ENCODE measurements at regions not wholly inside any gene's neighbourhood (a gene's known extent, or its start where the extent isn't known, plus 50 kb on each side); places are given as distances from the start of the nearest gene placed in this dataset.

DNA sequence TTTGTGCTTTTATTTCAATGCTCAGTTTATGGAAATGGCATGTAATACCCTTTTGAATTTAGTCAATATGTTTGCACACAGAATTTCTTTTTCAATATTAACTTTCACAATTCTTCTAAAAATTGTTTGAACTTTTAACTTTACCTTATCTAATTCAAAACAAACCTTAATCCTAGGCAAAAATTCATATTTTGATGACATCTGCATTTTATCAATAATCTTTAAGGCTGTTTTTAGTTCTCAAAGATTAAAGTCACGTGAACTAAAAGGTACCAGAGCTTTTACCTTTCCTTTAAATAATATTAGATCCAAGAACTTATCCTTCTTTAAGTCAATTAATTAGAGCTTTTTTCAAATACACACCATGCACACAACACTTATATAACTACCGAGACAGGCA, 218.9 kb upstream of the NCAM2 start:
- TF ChIP-seq, protein P1, sequence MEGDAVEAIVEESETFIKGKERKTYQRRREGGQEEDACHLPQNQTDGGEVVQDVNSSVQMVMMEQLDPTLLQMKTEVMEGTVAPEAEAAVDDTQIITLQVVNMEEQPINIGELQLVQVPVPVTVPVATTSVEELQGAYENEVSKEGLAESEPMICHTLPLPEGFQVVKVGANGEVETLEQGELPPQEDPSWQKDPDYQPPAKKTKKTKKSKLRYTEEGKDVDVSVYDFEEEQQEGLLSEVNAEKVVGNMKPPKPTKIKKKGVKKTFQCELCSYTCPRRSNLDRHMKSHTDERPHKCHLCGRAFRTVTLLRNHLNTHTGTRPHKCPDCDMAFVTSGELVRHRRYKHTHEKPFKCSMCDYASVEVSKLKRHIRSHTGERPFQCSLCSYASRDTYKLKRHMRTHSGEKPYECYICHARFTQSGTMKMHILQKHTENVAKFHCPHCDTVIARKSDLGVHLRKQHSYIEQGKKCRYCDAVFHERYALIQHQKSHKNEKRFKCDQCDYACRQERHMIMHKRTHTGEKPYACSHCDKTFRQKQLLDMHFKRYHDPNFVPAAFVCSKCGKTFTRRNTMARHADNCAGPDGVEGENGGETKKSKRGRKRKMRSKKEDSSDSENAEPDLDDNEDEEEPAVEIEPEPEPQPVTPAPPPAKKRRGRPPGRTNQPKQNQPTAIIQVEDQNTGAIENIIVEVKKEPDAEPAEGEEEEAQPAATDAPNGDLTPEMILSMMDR (IDR thresholded peaks at IDR 0.05), result no peak
- peaks cover 17% of the 10 kb centered on the region for H3K9me3 ChIP-seq
- DNase-seq (no peak), ATAC-seq (no peak)
- no peaks in the 10 kb centered on the region for H3K36me3 ChIP-seq (ENCODE audit: low read depth)
- H3K4me3 ChIP-seq, result no peak overlapping the region
- intact Hi-C loops (cut with DNase I, micrococcal nuclease), result no loop called here
- no peaks in the 10 kb centered on the region for H3K4me1 ChIP-seq (ENCODE audit: low read depth)

DNA sequence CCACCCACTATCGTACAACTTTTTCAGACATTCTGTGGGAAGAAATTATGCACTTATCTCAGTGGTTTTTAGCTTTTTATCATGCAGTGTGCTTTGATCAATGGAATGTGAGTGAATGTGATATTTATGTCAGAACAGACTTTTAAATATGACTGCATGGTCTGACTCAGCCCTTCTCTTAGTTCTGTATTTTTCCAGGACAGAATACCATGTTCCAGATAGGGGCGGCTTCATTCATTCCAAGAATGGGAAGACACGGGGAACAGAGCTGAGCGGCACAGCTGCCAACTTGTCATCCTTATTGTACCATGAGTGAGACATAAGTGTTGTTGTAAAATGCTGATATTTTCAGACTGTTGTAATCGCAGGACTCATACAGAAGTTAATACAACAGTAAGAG, 214.6 kb upstream of the NCAM2 start:
- TF ChIP-seq, protein P1 (IDR thresholded peaks at IDR 0.05), result no peak
- Histone ChIP-seq H3K4me1 (ENCODE audit: low read depth) (no peaks in the 10 kb centered on the region), H3K4me3 (no peak overlapping the region), H3K9me3 (peaks cover 15% of the 10 kb centered on the region), H3K36me3 (ENCODE audit: low read depth) (no peaks in the 10 kb centered on the region)
- no peak for DNase-seq
- ATAC-seq, result no peak
- intact Hi-C loops (cut with DNase I, micrococcal nuclease), result no loop called here

DNA sequence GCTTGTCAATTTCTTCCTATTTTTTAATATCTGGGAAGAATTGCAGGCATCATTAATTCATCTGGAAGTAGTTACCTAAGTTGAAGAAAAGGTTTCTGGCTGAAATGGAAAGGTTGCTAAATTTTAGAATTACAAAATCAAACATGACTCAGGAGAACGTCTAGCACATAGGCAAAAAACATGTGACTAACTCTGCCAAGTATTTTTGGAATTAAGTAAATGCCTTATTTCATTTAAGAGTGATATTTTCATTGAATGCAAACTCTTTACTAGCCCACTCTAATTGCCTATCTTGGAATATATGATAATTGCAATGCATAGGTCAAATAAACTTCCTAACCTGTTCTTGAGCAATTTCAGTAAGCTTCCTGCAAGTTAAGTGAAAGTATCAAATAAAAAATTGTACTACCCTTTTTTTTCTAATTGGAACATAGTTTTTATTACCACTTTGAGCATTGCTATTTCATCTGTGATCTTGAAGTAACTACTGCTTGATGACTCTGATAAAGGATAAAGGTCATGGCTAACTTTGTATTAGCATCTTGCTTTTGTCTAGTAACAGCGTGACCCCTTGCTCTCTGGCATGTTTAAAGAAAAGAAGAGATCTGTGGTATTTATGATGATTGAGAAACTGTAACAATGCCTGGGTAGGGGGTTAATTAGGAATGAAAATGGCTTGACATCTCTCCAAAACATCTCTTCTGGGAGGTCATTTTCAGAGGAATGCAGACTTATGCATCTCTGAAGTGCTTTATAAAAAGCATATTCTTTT, 208.3 kb upstream of the NCAM2 start:
- Histone ChIP-seq H3K4me3 (no peak overlapping the region), H3K36me3 (ENCODE audit: low read depth) (no peaks in the 10 kb centered on the region), H3K9me3 (no peaks in the 10 kb centered on the region), H3K4me1 (ENCODE audit: low read depth) (no peaks in the 10 kb centered on the region)
- TF ChIP-seq, protein P1 (IDR thresholded peaks at IDR 0.05), result no peak
- ATAC-seq (no peak), DNase-seq (no peak)
- intact Hi-C loops (cut with DNase I, micrococcal nuclease), result no loop called here

DNA sequence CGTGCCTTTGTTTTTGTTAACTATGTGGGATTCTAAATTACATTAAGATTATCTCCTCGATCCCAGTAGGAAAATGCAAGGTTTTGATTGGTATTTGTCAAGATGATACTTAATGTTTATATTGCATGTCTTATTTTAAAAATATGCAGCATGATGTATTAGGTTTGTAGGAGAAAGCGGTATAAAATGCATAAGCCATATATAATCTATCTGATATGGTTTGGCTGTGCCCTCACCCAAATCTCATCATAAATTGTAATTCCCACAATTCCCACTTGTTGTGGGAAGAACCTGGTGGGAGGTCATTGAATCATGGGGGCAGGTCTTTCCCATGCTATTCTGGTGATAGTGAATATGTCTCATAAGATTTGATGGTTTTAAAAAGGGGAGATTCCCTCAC, 198.1 kb upstream of the NCAM2 start:
- no peak for ATAC-seq
- H3K4me3 ChIP-seq, result no peak overlapping the region
- H3K36me3 ChIP-seq (ENCODE audit: low read depth), result no peaks in the 10 kb centered on the region
- TF ChIP-seq, protein P1 (IDR thresholded peaks at IDR 0.05), result no peak
- DNase-seq, result no peak
- no peaks in the 10 kb centered on the region for H3K4me1 ChIP-seq (ENCODE audit: low read depth)
- intact Hi-C loops (cut with DNase I, micrococcal nuclease), result no loop called here
- H3K9me3 ChIP-seq, result no peaks in the 10 kb centered on the region

DNA sequence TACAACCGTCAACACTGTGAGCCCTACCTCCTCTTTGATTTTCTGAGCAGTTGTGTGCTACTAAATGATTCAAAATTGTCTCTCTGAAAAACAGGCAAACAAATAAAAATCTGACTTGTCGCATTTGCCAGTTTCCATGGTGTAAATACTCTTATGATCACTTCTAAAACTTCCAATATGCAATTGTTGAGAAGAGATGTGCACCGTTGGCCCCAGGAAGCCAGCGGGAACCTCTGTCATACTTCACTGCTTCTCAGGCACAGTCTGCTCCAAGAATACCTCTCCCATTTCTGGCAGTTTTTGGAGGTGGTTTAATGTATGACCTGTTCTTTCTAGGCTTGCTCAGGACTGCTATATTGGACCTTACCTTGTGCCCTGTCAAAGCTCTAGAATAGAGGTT, 196.0 kb upstream of the NCAM2 start:
- DNase-seq (no peak), ATAC-seq (no peak)
- intact Hi-C loops (cut with DNase I, micrococcal nuclease), result no loop called here
- Histone ChIP-seq H3K9me3 (no peaks in the 10 kb centered on the region), H3K4me1 (ENCODE audit: low read depth) (no peaks in the 10 kb centered on the region), H3K4me3 (no peak overlapping the region), H3K36me3 (ENCODE audit: low read depth) (no peaks in the 10 kb centered on the region)
- TF ChIP-seq, protein P1 (IDR thresholded peaks at IDR 0.05), result no peak
